ENCODE measurements at regions not wholly inside any gene's neighbourhood (a gene's known extent, or its start where the extent isn't known, plus 50 kb on each side); places are given as distances from the start of the nearest gene placed in this dataset.

DNA sequence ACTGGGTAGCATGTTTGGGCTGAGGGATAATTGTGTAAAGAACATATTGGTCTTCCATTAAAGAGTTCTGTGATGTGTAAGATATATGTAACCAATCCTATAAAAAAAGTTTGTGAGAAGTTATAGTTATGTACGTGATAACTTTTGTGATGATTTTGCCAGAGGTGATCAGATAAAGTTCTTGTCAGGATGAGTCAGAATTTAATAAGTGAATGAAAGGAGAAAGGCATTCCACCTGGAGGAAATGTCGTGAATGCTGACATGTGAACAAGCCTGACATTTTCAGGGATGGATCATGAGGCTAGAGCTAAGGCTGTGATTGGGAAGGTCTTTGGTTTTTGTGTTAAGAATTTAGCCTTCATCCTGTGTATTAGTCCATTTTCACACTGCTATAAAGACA is 241.5 kb downstream of the SNAPC1 start:
- TF ChIP-seq PAX5 (IDR thresholded peaks at IDR 0.05; ENCODE audit: insufficient read depth, low read length, severe bottlenecking): no peak
- no peak for TF ChIP-seq TAF1 (IDR thresholded peaks at IDR 0.05; ENCODE audit: low read depth, low read length)
- TF ChIP-seq POLR2A (IDR thresholded peaks at IDR 0.05; ENCODE audit: low read depth, low read length): no peak
- TF ChIP-seq SPI1 (IDR thresholded peaks at IDR 0.05; ENCODE audit: low read depth, low read length): no peak
- TF ChIP-seq POLR2AphosphoS5 (IDR thresholded peaks at IDR 0.05; ENCODE audit: low read depth, low read length): no peak

Measured in GM12891 (cell line).